ENCODE measurements at regions not wholly inside any gene's neighbourhood (a gene's known extent, or its start where the extent isn't known, plus 50 kb on each side); places are given as distances from the start of the nearest gene placed in this dataset.

DNA sequence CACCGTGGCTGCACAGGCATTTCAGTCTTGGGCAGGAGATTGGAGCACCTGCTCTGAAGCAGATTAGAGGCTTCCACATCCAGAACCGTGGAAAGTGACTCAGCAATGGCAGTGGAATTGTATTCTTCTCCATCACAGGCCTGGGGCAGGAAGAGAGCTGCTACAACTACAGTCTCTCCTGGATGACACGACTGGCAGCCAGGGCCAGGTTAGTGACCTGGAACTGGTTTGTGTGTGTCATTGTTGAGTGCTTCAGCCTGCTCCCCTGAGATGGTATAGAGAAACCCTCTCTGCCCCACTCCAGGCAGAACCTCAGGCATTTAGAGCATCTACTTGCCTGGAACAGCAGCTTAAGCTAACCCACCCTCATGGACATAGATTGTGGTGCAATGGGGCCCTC, 596.5 kb upstream of the INTU start:
- DNase-seq = no peak

DNA sequence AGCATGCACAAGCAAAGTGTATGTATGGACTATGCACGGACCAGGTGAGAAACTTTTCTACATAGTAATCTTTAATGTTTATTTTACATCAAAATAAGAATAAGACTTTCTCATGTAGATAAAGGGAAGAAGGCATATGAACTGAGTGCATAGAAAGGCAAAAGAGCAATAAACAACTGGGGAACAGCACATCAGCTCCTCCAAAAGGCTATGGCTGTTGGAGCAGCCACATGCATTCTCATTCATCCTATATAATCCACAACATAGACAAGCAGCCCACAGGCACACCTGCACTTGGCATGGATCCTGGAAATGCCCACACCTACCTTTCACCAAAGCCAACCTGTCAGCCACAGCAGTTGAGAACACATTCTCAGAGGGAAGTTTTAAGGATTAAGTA, 586.9 kb upstream of the INTU start:
- DNase-seq = no peak

DNA sequence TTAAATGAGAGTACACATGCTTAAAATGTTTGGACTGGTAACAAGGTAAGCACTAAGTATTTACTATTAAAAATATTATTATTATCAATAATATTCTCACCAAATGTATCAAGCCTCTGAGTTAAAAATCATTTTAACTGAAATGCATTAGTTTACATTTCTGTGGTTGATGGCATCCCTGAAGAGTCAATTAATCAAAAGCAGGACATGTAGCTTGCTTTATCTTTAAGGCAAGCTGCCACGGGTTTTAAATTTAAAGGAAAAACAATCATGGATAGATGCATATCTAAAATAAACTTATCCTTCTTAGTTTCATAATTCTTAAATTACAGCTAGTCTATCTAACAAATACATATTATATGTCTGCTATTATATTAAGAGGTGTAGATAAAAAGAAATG, 584.8 kb upstream of the INTU start:
- DNase-seq = no peak

GRCh38 chr4:127048376-127049044, 584.2 kb upstream of the INTU start:
- DNase-seq = no peak

DNA sequence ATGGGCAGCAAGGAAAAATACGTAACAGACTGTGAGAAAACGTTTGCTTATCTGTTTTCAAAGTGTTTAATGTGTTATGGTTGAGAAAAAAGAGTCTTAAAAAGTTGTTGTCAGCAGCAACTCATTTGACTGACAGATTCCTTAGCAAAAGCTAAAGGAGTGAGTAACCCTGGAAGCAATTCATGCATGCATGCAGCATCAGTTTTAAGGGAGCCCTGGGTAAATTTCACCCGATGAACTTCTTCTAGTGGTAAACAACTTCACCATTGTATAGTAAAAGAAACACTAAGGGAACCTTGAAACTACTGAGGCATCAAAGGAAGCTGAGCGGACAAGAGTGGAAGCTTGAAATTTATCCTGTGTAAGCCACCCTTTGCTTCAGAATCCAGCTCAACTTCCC, 583.2 kb upstream of the INTU start:
- DNase-seq = no peak

DNA sequence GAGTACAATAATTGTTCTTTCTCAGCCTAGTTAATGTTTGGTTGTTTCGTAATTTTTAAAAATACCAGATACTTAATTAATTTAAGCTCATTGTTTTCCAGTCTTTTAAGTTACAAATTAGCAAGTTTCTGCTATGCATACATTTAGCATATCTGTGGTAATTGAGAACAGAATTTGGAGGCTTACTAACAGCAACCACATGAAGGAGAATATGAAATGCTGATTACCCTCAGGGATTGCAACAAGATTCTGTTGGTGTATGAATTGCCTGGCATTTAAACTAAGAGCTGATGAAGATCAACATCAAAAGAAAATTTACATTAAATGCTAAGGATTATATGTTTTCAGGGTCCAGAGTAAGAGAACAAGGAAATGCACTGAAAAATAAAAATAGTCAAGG, 580.0 kb upstream of the INTU start:
- DNase-seq = no peak

- peak; percentile 94 for DNase-seq
These were observed 577.4 kb upstream of the INTU start for GRCh38 chr4:127055357-127055756.

DNA sequence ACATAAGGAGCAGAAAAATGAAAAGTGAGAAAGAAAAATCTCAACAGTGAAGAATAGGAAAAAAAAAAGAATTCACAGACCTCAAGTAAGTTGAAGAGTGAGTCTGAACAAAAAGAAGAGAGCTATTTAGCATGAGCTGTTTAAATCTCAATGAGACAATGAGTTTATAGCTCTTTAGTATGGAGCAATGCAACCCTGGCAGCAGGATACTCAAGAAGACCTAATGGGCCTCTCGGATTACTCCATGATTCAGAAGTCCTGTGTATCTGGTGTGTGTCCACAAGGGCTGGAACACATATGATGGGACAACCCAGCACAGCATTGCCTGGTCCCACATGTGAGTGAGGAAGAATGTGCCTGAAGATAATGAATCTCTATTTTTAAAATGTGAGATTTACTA, 563.1 kb upstream of the INTU start:
- no peak for DNase-seq

GRCh38 chr4:127071443-127071842, 561.3 kb upstream of the INTU start:
- no peak for DNase-seq

- DNase-seq = no peak
These were observed 552.6 kb upstream of the INTU start for GRCh38 chr4:127080141-127080540.

DNA sequence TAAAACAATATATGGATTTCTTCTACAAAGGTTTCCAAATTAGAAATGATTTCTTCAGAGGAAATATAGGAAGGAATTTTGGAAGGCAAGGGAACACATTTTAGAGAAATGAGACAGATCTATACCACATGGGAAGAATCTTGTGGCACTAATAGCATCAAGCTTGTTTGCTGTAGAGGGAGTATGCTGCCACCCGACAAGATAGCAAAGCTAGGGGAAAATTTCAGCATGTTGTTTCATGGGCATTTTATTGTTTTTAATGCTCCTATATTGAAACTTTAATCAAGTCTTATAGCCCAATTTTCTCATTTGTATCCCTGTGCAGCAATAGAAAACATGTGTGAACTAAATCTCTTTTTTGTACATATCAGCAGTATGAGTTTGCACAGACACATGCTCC, 551.7 kb upstream of the INTU start:
- no peak for DNase-seq

DNA sequence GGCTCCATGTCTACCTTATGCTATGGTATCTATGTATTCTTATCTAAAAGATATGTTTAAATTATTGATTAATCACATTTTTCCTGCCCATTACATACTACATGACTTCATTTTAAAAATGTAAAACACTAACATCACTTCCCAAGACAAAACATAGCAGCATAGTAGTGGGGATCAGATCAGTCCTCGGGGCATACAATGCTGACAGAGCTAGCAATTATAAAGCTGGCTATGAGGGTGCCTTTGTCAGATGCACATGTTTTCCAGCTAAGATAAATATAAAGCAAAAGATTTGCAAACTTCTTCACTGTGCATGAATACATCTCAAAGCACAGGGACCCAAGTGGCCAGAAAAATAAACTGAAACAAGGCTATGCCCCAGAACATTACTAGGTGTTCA, 549.8 kb upstream of the INTU start:
- no peak for DNase-seq

DNA sequence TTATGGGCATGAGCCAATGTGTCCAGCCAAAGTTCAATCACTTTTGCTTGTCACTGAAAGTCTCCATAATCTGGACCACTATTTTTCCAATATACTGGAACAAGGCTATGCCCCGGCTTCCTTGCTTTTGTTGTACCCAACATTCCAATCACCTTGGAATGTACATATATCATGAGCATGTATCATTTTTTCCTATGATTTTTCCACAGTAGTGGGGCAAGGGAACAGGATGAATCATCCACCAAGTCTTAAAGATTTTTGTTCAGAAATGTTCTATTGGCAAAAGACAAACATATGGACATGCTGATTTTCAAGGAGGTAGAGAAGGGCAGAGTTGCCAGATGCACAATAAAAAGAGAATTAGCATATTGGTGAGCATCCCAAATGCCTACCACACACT, 548.1 kb upstream of the INTU start:
- no peak for DNase-seq

- DNase-seq = no peak
These were observed 535.7 kb upstream of the INTU start for GRCh38 chr4:127097061-127097460.

DNA sequence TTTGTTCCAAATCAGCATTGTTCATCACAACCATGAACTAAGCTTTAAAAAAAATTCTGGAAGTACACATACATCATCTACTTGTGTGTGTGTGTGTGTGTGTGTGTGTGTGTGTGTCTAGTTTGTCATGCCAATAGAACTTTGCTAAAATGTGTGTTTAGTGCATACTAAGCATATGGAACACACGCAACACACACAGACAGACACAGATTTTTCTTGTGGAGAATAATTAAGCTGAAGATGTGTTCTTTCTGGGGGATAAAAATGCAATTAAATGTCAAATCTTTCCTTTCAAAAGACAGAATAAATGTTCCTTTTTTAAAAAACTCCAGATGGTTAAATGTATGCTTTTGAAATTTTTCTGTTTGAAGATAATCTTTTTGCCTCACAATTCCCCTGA, 530.4 kb upstream of the INTU start:
- DNase-seq = no peak

DNA sequence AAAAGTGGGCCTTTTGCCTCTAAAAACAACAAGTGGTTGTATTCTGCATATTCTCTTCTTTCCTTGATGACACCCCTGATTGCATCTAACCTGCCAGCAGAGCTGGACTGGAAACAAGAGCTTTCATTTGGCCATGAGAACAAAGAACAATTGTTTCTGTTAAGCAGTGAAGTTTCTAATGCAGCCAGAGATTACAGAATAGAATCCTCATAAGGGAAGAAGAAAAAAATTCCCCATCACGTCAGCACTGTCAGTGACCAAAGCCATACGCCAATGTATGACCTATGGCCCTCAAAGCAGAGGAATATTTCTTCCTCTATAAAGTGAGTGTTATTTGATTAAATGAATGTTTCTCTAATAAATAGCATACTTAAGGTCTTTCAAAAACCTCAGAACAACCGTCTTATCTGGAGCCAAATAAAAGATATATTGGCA, 529.1 kb upstream of the INTU start:
- DNase-seq = no peak

DNA sequence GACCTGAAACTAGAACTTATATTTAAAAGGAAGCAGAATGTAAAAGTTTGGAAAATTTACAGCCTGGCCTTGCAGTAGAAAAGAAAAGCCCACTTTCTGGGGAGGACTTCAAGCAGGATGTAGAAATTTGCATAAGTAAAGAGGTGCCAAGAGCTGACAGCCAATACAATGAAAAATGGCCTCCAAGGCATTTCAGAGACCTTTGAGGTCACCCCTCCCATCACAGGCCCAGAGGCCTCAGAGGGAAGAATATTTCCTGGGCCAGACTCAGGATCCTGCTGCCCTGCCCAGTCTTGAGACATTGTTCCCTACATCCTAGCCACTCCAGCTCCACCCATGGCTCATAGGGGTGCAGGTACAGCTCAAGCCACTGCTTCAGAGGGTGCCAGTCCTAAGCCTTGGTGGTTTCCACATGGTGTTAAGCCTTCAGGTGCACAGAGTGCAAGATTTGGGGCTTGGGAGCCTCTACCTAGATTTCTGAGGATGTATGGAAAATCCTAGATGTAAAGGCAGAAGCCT, 518.9 kb upstream of the INTU start:
- DNase-seq = no peak

DNA sequence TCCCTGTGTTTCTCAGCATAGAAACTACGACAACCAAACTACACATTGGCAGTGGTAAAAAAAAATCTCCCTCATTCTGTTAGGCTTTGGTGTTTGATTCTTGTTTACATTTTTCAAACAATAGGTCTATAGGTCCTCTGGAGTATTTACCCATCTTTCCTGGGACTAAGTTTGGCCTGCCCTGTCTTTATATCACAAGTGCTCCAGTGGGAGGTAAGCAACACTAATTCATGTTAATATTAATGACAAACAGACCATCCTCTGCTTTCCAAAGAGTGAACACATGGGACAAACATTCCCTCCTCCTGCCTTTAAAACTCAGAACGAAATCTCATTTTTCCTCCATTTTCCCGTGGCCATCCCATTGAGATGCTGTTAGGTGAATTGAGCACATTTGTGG, 514.1 kb upstream of the INTU start:
- no peak for DNase-seq

DNA sequence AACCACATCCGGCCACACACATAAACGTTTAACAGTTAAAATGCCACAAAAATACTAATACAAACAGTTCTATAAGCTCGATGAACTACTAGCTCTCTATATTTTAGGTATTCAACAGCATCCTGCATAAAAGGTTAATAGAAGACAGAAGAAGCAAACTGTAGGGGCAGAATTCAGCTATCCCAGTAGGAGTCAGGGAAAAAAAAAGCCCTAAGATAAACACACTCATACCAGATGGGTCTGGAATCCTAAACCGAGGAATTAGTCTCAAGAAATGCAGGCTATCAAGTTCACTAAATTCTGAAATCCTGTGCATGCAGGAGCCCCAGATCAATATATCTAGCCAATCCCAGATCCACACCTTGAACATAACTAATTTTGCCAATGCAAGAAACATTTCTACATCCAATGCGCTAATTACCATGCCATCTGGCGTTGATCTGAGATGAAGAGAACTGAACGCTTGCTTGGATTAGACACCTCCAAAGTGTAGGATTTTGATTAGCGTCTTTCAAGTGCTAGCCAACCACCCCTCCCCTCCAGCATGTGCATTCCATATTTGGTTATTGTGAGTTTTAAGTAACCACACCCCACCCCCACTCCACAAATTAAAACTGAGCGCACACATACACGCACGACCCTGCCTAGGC, 512.2 kb upstream of the INTU start:
- no peak for DNase-seq

GRCh38 chr4:127124919-127125318, 507.8 kb upstream of the INTU start:
- peak; percentile 25 for DNase-seq

- no peak for DNase-seq
These were observed 506.0 kb upstream of the INTU start for GRCh38 chr4:127126718-127127117.

GRCh38 chr4:127131527-127131926, 501.2 kb upstream of the INTU start:
- DNase-seq = peak; percentile 54

DNA sequence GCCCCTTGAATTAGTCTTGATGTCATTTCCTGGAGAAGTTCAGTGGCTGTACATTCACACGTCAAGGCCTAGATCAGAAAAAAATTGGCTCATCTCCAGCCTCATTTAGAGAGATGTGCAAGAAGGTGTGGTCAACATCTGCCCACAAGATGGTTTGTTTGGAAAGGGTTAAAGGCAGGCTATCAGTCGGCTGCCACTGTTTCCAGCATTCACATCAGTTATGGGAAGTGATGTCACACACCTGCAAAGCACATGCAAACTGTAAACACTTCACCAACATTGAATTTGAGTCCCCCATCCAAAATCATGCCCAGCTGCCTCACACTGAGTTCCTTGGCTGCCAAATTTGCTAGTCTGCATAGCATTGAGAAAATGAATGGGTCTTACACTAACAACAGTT, 498.3 kb upstream of the INTU start:
- DNase-seq = peak; percentile 51

DNA sequence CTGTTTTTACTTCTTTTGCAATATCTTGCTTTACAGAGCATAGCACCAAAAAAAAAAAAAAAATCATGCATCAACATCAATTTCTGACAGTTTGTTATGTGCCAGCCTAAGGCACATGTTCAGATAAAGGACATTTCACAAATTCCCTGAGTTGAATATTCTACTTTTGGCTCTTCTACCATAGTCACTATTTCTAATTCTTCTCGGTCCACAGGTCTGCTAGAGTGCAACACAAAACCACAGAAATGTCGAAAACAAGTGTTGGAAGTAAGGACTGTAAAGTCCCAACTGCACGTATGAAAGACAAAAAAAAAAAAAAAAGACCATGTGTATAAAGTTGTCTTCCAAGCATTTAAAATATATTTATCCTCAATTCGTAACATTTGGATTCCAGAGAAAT, 494.2 kb upstream of the INTU start:
- DNase-seq = no peak

DNA sequence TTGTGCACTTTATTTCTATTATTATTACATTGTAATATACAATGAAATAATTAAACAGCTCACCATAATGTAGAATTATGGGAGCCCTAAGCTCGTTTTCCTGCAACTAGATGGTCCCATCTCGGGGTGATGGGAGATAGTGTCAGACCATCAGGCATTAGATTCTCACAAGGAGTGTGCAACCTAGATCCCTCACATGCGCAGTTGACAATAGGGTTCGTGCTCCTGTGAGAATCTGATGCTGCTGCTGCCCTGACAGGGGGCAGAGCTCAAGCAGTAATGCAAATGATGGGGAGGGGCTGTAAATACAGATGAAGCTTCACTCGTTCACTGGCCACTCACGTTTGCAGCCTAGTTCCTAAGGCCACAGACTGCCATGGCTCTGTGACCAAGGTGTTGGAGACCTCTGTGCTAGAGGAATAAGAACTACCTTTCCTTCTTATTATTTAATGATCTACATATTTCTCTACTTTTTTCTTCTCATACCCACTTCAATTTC, 492.9 kb upstream of the INTU start:
- no peak for DNase-seq

Data from NCI-H1092 (cell line).